Vagina (tissue), 2 donors: ENCODE measurements at regions not wholly inside any gene's neighbourhood (a gene's known extent, or its start where the extent isn't known, plus 50 kb on each side); places are given as distances from the start of the nearest gene placed in this dataset.

ENCODE experiments used
- POLR2A ChIP-seq, 2 donors: fragments of 450-650 bp; IDR thresholded peaks; one replicate each; pipeline ENCODE4 v1.6.1; 2017; ENCODE audit warnings: antibody characterized with exemption in 2 of 2, mild to moderate bottlenecking in 2 of 2, moderate library complexity in 2 of 2
- TF ChIP-seq, protein P1 (sequence below), 3 experiments: fragments of 450-650 bp in 2 of 3; fragments of 200-600 bp in 1 of 3; sonication (generic) in 1 of 3; IDR thresholded peaks; one replicate each; pipeline ENCODE4 v1.5.1; 2017 to 2019; ENCODE audit warnings: antibody characterized with exemption in 3 of 3, mild to moderate bottlenecking in 2 of 3, moderate library complexity in 2 of 3

DNA sequence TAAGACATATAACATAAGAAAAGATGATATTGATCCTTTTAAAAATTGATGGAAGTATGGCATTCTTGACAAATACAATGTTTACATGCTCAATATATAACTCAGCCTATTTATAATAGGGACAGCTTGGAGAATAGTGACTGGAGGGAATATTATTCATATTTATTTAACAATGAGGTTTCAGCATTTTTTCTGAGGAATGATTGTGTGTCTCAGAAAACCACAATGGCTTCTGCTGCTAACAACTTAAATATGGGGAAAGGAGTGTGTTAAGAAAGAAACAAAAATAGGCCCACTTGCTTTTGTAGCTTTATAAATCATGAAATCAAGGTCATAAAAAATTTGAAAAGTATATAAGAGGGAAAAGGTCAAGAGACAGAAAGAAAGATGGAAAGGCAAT lies 163.2 kb upstream of the TBX18 start:
- TF ChIP-seq POLR2A (IDR thresholded peaks at IDR 0.05), result no peak
- TF ChIP-seq, protein P1, sequence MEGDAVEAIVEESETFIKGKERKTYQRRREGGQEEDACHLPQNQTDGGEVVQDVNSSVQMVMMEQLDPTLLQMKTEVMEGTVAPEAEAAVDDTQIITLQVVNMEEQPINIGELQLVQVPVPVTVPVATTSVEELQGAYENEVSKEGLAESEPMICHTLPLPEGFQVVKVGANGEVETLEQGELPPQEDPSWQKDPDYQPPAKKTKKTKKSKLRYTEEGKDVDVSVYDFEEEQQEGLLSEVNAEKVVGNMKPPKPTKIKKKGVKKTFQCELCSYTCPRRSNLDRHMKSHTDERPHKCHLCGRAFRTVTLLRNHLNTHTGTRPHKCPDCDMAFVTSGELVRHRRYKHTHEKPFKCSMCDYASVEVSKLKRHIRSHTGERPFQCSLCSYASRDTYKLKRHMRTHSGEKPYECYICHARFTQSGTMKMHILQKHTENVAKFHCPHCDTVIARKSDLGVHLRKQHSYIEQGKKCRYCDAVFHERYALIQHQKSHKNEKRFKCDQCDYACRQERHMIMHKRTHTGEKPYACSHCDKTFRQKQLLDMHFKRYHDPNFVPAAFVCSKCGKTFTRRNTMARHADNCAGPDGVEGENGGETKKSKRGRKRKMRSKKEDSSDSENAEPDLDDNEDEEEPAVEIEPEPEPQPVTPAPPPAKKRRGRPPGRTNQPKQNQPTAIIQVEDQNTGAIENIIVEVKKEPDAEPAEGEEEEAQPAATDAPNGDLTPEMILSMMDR (IDR thresholded peaks at IDR 0.05), result no peak
